Spinal cord (tissue), 9 donors: ENCODE measurements at regions not wholly inside any gene's neighbourhood (a gene's known extent, or its start where the extent isn't known, plus 50 kb on each side); places are given as distances from the start of the nearest gene placed in this dataset.

Experiments
- DNase-seq, 6 donors: peaks; one replicate each; pipeline versions ENCODE4 v3.0.0 to v3.0.0-alpha.2; 2013 to 2015; ENCODE audit warnings: low spot score in 6 of 6, low read depth in 4 of 6
- H3K27ac ChIP-seq: one replicate; pipeline ENCODE4 v1.5.1; 2013; ENCODE audit warnings: low read depth, low read length, control low read depth
- H3K27me3 ChIP-seq: one replicate; pipeline ENCODE4 v1.6.1; 2013; ENCODE audit warnings: low read length; ENCODE audit not compliant: control insufficient read depth, insufficient read depth
- H3K36me3 ChIP-seq: one replicate; pipeline ENCODE4 v1.6.1; 2013; ENCODE audit warnings: low read length; ENCODE audit not compliant: control insufficient read depth, insufficient read depth
- H3K4me1 ChIP-seq: one replicate; pipeline ENCODE4 v1.6.1; 2013; ENCODE audit warnings: low read length; ENCODE audit not compliant: control insufficient read depth, insufficient read depth
- H3K4me3 ChIP-seq: one replicate; pipeline ENCODE4 v1.5.1; 2013; ENCODE audit warnings: low read depth, low read length, control low read depth
- H3K9me3 ChIP-seq: one replicate; pipeline ENCODE4 v1.6.1; 2013; ENCODE audit warnings: low read length; ENCODE audit not compliant: control insufficient read depth, insufficient read depth
- WGBS: methylation state at CpG from one replicate; pipeline ENCODE4 v1.1.5; 2013; ENCODE audit warnings: missing lambda C conversion rate; ENCODE audit not compliant: insufficient coverage; 5-methylcytosine and 5-hydroxymethylcytosine counted together
- donor health status: healthy.

DNA sequence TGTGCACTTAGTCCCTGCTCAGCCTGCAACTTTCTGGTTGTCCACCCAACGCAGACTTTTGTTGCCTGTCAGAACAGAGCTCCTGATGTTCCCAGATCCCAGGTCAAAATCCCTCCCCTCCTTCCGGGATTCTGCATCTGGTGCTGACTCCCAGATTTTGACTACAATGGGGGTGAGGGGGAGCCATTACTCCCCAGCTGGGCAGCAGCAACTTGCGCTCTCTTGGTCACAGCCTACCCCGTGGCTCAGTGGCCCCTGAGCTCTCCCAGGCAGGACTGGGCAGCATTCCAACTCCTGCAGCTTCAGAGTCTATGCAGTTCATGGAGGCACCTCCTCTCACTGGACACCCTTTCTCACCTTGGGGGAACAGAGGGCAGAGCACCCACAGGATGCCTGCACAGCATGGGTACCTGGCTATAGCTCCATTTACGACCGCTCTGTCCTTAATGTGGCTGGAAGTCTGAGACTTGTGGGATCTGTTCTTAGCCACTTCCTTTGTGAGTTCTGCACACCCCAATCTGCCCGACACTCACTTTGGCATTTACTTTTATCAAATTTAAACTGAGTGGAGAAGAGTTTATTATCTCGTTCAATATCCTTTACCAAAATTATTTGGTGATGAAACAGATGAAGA, 545.5 kb upstream of the MGMT start:
- Histone ChIP-seq H3K4me3 (no peak overlapping the region), H3K27me3 (no peaks in the 10 kb centered on the region), H3K4me1 (no peaks in the 10 kb centered on the region), H3K27ac (no peak overlapping the region), H3K36me3 (no peaks in the 10 kb centered on the region), H3K9me3 (no peaks in the 10 kb centered on the region)
- 80% methylated on average over 5 of the region's 8 CpGs for WGBS
- no peak for DNase-seq

DNA sequence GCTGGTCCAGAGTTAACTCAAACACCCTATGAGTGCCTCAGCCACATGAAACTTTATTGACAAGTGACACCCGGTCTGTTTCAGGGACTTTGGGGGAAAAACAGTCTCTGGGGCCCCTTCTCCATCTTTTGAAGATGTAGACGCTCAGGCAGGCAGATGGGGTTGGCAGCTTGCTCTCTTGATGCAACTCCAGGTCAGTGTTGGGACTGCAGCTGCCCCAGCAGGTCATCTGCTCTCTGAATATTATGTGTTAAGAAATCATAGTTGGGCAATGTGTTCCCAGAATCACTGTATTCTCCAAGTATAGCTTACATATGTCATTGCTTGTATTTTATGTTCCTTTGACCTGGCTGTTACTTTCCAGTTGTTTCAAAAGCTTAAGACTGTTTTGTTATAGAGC, 544.9 kb upstream of the MGMT start:
- no peaks in the 10 kb centered on the region for H3K36me3 ChIP-seq
- no peak for DNase-seq
- no peaks in the 10 kb centered on the region for H3K9me3 ChIP-seq
- no peaks in the 10 kb centered on the region for H3K4me1 ChIP-seq
- 75% methylated on average over 2 of the region's 2 CpGs for WGBS
- no peak overlapping the region for H3K4me3 ChIP-seq
- H3K27ac ChIP-seq, result no peak overlapping the region
- no peaks in the 10 kb centered on the region for H3K27me3 ChIP-seq

DNA sequence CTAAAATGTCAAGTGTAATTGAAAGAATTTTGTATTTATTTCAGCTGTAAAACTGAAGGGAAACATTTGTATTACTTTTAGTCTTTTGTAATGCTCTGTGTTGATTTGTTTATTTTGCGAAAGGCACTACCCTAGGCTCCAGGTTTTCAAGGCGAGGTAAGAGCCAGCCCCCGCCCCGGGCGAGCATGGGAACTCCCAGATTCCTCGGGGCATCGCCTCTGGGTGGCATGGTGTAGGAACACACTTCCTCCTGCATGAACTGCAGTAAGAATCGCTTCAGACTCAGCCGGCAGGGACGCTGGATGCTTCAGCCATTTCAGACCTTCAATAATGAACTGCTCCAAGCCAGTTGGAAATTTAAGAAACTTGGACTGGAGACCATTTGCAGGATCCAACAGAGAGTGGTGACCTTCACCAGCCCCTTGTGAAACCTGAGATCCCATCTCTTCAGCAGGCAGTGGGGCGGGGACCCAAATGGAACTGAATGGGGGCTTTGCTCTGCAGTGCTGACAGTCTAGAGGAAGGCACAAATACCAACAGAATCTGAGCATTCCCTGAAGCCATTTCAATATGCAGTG, 544.3 kb upstream of the MGMT start:
- WGBS, result 67% methylated on average over 10 of the region's 11 CpGs

DNA sequence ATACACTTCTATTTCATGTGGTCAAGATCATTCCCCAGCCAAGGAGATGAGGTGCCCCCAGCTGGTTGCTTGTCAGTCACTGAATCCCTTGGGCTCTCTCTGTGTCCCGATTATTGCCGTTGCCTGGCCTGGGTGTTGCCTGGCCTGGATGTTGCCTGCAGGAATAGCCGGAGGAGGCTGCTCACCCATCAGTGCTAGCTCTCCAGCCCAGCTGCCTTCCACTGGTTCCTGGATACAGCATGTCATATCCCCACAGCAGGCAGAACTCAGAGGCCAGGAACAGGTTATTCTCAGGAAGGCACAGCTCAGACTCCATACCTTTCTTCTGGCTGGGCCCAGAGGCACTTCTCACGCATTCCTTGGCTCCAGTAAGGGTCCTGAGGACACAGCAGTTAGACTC, 542.1 kb upstream of the MGMT start:
- no peak for DNase-seq
- H3K36me3 ChIP-seq, result no peaks in the 10 kb centered on the region
- peaks cover 12% of the 10 kb centered on the region for H3K4me1 ChIP-seq
- H3K9me3 ChIP-seq, result no peaks in the 10 kb centered on the region
- H3K27me3 ChIP-seq, result peaks cover 2% of the 10 kb centered on the region
- 95% methylated on average over 4 of the region's 4 CpGs for WGBS
- H3K4me3 ChIP-seq, result no peak overlapping the region
- no peak overlapping the region for H3K27ac ChIP-seq

More for the DNA sequence above, 544.3 kb upstream of the MGMT start:
- no peak overlapping the region for H3K4me3 ChIP-seq
- peaks cover 3% of the 10 kb centered on the region for H3K4me1 ChIP-seq
- DNase-seq, result no peak
- no peak overlapping the region for H3K27ac ChIP-seq
- H3K27me3 ChIP-seq, result no peaks in the 10 kb centered on the region
- no peaks in the 10 kb centered on the region for H3K36me3 ChIP-seq
- no peaks in the 10 kb centered on the region for H3K9me3 ChIP-seq

DNA sequence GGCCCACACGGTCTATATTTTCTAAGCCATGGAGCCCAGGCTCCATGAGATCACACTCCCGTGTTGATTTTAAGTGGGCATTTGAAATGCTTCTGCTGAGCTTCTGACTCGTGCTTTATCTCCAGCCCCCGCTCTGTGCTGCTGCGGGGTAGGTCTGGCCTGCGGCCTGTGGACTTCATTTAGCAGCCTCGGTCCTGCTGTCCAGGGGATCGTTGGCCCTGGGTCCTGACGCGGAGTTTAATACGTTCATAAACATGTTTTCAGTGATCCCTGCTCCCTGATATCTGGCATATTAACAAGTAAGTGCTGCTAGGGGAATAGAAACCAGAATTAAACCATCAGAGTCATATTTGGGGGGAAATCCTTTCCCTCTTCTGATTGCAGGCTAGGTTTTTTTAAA, 540.3 kb upstream of the MGMT start:
- Histone ChIP-seq H3K4me1 (peaks cover 12% of the 10 kb centered on the region), H3K27ac (peak overlapping the region; percentile 37), H3K27me3 (peaks cover 2% of the 10 kb centered on the region), H3K9me3 (no peaks in the 10 kb centered on the region), H3K4me3 (no peak overlapping the region), H3K36me3 (no peaks in the 10 kb centered on the region)
- no peak for DNase-seq
- 68% methylated on average over 9 of the region's 11 CpGs for WGBS

DNA sequence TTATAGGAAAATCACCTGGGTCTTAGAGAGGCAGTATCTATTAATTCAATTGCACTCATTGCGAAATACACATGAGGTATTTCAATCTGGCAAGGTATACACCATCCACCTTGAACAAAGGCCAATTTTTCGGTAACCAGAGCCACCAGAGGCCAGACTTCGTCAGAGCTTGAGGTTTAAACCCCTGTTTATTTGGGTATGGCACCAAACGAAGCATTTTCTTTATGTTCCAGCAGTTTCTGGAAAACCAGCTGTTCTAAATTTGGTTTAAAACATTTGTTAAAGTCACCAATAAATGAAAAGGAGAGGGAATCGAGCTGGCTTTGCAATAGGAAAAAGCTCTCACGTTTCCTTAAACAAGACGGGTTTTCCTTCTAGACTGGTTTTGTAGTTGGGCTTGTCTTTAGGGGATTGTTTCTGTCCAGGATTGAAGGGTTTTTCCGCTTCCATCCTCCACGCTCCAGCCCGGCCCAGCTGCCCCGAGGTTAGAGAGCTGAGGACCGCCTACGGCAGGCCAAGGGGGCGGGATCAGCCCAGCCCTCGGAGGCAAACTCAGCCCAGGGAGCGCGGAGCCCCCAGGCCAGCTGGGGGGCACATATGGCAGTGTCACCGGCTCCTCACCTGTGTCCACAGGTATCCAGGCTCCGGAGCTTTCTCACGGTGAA, 539.4 kb upstream of the MGMT start:
- Histone ChIP-seq H3K27ac (peak overlapping the region; percentile 44), H3K4me3 (no peak overlapping the region), H3K36me3 (no peaks in the 10 kb centered on the region), H3K27me3 (peaks cover 2% of the 10 kb centered on the region), H3K4me1 (peaks cover 12% of the 10 kb centered on the region), H3K9me3 (no peaks in the 10 kb centered on the region)
- no peak for DNase-seq
- 73% methylated on average over 17 of the region's 20 CpGs for WGBS

DNA sequence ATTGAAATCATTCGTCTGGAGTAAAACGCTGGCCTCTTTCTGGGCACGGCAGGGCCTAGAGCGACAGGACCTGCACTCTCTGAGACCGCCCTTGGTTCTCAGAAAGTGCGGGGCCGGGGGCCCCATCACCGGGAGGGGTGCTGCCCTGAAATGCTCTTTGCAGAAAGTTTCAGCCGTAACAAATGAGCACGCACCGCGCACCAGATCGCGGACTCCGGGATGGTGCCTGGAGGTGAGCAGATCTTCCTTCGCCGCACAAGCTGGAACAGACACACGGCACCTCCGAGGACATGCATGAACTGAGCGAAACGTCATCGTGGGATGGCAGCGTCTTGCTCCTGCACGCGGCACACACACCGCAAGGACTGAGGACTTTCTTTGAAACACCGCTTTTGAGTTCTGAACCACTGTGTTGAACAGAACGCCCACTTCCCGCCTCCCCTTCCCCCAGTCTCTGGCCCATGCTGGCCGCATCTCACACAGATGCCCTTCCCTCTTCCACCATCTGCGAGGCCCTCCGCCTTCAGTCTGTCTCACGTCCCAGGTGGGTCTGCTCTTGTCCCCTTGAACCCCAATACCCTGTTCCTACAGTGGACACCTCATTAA, 538.7 kb upstream of the MGMT start:
- no peak overlapping the region for H3K4me3 ChIP-seq
- H3K27ac ChIP-seq, result peak overlapping the region; percentile 44
- H3K27me3 ChIP-seq, result peaks cover 2% of the 10 kb centered on the region
- H3K4me1 ChIP-seq, result peaks cover 12% of the 10 kb centered on the region
- DNase-seq, result no peak
- no peaks in the 10 kb centered on the region for H3K36me3 ChIP-seq
- 81% methylated on average over 33 of the region's 33 CpGs for WGBS
- H3K9me3 ChIP-seq, result no peaks in the 10 kb centered on the region

DNA sequence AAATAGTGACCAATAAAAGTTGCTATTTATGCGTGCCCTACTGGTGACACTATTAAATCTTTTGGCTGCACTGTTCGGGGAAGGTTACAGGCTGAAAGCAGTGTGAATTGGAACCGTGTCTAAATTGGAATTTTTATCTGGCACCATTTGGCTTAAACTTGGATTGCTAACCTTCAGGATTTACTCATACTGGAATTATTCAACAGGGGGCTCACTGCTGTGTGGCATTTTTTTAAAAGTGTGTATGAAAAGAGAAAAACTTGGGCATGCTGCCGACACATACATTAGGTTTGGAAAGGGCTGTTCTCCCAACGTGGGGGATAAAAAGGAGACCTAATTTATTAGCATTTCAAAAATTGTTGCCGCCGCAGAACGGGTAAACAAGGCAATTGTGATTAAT, 537.9 kb upstream of the MGMT start:
- Histone ChIP-seq H3K36me3 (no peaks in the 10 kb centered on the region), H3K9me3 (no peaks in the 10 kb centered on the region), H3K4me1 (peaks cover 15% of the 10 kb centered on the region), H3K27ac (no peak overlapping the region), H3K4me3 (no peak overlapping the region), H3K27me3 (peaks cover 2% of the 10 kb centered on the region)
- peak in 2 of 6 donors; percentile 60 to 64 for DNase-seq
- WGBS, result no CpG with 5 or more reads among the region's 8 CpGs

DNA sequence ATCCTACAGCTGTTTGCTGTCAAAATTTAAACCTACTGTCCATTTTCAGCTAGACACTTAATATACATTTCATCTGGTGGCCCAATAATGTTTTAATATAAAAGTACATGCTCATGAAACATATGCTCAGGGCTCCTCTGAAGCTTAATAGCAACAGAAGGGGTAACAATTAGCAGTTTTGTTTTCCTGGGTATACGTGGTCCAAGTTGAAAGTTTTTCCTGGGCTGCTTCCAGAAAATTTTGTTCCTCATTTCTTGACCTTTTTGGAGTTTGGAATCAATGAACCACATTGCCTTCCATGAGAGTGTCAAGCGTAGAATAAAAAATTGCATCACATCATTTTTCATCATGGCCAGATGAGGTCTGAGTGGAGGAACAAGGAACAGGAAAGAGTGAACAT, 537.3 kb upstream of the MGMT start:
- Histone ChIP-seq H3K27ac (no peak overlapping the region), H3K36me3 (no peaks in the 10 kb centered on the region)

More for the DNA sequence above, 537.3 kb upstream of the MGMT start:
- H3K4me1 ChIP-seq, result peaks cover 16% of the 10 kb centered on the region
- 50% methylated on average over 1 of the region's 2 CpGs for WGBS
- no peaks in the 10 kb centered on the region for H3K9me3 ChIP-seq
- no peak for DNase-seq
- H3K27me3 ChIP-seq, result peaks cover 2% of the 10 kb centered on the region
- no peak overlapping the region for H3K4me3 ChIP-seq
